Right lobe of liver (tissue), 6 donors: ENCODE measurements at regions not wholly inside any gene's neighbourhood (a gene's known extent, or its start where the extent isn't known, plus 50 kb on each side); places are given as distances from the start of the nearest gene placed in this dataset.
A peak's percentile ranks its signal among the peaks of the same experiment; 100 is the strongest.
"Not testable (repeated sequence)": the region's sequence is repeated elsewhere in the genome, so short reads cannot be mapped to it uniquely, and the experiment has no call there.

Experiments used
- ATAC-seq, 4 donors: fragments of 200-7000 bp; cut with Tn5 transposase; one replicate each; pipeline ENCODE4 v1.9.1; 2020; ENCODE audit warnings: mild to moderate bottlenecking in 4 of 4, moderate library complexity in 4 of 4
- DNase-seq, 3 donors: peaks; one replicate each; pipeline ENCODE4 v3.0.0-alpha.2; 2020
- H3K27ac ChIP-seq, 3 donors: fragments of 200-600 bp; one replicate each; pipeline ENCODE4 v1.8.0; 2022
- H3K27me3 ChIP-seq, 2 donors: fragments of 200-600 bp; one replicate each; pipeline ENCODE4 v1.8.0; 2022
- H3K36me3 ChIP-seq, 4 donors: fragments of 200-600 bp; sonication (generic) in 1 of 4; one replicate each; pipeline versions ENCODE4 v1.5.1 to v1.8.0; 2017 to 2022; ENCODE audit warnings: control low read depth in 1 of 4
- H3K4me1 ChIP-seq, 4 donors: fragments of 200-600 bp; sonication (generic) in 1 of 4; one replicate each; pipeline versions ENCODE4 v1.5.1 to v1.8.0; 2017 to 2022; ENCODE audit warnings: control low read depth in 1 of 4
- H3K4me3 ChIP-seq, 3 donors: fragments of 200-600 bp; one replicate each; pipeline ENCODE4 v1.8.0; 2022
- H3K9me3 ChIP-seq, 4 donors: fragments of 200-600 bp; sonication (generic) in 1 of 4; one replicate each; pipeline versions ENCODE4 v1.5.1 to v1.8.0; 2017 to 2022; ENCODE audit warnings: control low read depth in 1 of 4
- POLR2A ChIP-seq: fragments of 450-650 bp; IDR thresholded peaks from one replicate; pipeline ENCODE4 v1.6.1; 2017; ENCODE audit warnings: antibody characterized with exemption, mild to moderate bottlenecking
- WGBS: methylation state at CpG from one replicate; pipeline ENCODE4 v1.1.6; 2018; ENCODE audit warnings: low coverage, low lambda C conversion rate; ENCODE audit not compliant: insufficient coverage; ENCODE audit errors: missing lambda C conversion rate; 5-methylcytosine and 5-hydroxymethylcytosine counted together
- intact Hi-C, 2 donors: fragments of 100-400 bp; cut with DNase I; formaldehyde crosslinking; loops; one replicate each; pipeline versions ENCODE4 v1.11.2 to v1.14.1; 2022
- TF ChIP-seq, protein P1 (sequence below), 4 donors: fragments of 200-600 bp in 3 of 4; fragments of 450-650 bp in 1 of 4; IDR thresholded peaks; one replicate each; pipeline versions ENCODE4 v1.5.1 to v1.8.0; 2016 to 2022; ENCODE audit warnings: antibody characterized with exemption in 4 of 4, mild to moderate bottlenecking in 2 of 4
- donor health status: DM: no; HTN: yes; CAD: no.
- donor health status: DM: no; HTN: no; CAD: no.
- donor health status: DM: no; HTN: no; CAD: no.
- donor health status: DM: no; HTN: yes; CAD: no.
- donor health status: DM: no; HTN: yes; CAD: no.

DNA sequence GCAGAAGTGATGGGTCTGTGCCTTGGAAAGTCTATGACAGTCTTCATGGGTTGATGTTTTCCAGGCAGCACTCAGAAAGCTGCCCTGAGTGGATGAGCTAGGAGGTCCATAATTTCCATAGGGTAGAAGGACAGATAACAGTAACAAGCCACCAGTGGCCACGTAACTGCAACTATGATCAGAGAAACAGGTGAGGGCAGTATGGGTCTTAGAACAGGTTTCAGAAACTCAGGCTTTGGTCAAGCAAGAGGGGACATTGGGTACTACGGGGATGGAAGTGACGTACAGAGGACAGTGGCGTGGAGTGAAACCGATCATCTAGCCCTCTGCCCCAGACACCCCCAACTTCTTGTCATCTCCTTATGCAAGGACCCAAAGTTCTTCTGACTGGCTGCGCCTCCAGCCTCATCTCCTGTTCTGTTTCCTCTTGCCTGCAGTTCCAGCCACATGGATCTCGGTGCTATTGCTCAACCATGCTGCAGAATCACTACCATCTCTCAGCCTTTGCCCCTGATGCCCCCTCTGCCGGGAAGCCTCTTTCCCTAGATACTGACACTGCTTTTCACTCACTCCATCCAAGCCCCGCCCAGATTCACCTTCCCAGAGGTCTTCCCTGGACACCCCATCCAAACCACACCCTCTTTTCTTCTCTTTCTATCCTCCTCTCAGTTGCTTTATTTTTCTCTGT is 123.4 kb downstream of the MFAP3L start:
- Histone ChIP-seq H3K36me3 (no peaks in the 10 kb centered on the region), H3K27ac (peak overlapping the region in 2 of 3 donors; percentile 1 to 69), H3K27me3 (no peaks in the 10 kb centered on the region), H3K4me3 (peak overlapping the region in 1 of 3 donors; percentile 35), H3K9me3 (no peaks in the 10 kb centered on the region), H3K4me1 (peaks cover 0 to 27% (median 11%) of the 10 kb centered on the region in 4 donors)
- DNase-seq = peak; percentile 36 to 88 (median 52)
- intact Hi-C loops = loop anchor here in 1 of 2 donors (10.0 kb wide), 1 partner anchor 132 kb away; no protein-coding TSS in a partner anchor
- TF ChIP-seq POLR2A = no peak
- TF ChIP-seq, protein P1, sequence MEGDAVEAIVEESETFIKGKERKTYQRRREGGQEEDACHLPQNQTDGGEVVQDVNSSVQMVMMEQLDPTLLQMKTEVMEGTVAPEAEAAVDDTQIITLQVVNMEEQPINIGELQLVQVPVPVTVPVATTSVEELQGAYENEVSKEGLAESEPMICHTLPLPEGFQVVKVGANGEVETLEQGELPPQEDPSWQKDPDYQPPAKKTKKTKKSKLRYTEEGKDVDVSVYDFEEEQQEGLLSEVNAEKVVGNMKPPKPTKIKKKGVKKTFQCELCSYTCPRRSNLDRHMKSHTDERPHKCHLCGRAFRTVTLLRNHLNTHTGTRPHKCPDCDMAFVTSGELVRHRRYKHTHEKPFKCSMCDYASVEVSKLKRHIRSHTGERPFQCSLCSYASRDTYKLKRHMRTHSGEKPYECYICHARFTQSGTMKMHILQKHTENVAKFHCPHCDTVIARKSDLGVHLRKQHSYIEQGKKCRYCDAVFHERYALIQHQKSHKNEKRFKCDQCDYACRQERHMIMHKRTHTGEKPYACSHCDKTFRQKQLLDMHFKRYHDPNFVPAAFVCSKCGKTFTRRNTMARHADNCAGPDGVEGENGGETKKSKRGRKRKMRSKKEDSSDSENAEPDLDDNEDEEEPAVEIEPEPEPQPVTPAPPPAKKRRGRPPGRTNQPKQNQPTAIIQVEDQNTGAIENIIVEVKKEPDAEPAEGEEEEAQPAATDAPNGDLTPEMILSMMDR (IDR thresholded peaks at IDR 0.05) = peak; percentile 38 to 57 (median 52)
- 37% methylated on average over 6 of the region's 9 CpGs for WGBS
- ATAC-seq = peak; percentile 85 to 94 (median 86)

DNA sequence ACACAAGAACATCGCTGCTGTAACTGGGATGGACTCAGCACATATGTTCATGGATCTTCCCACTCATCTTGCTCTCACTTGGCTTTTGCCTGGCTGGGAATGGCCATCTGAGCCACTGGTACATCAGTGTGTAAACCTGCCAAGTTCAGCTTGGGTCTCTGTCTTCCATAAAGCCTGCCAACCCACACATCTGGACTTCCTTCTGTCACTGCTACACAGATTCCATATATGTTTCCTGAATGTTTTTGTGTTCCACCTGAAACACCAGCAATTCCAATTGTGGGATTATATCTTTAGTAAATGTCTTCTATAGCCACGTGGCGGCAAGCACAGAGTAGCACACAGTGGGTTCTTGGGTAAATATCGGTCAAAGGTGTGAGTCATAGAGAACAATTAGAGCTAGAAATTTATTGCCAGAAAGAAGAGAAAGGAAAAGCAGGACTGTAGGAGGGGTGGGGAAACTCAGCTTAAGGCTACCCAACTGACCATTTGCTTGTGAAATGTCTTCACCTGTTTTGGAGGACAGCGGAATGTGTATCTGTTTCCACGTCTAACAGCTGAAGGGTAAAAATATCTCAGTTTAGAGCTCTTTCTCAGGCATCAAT is 125.9 kb downstream of the MFAP3L start:
- intact Hi-C loops = loop anchor here in 1 of 2 donors (10.0 kb wide), 1 partner anchor 134 kb away; no protein-coding TSS in a partner anchor
- TF ChIP-seq, protein P1 (IDR thresholded peaks at IDR 0.05) = no peak
- TF ChIP-seq POLR2A = no peak
- 69% methylated on average over 6 of the region's 6 CpGs for WGBS
- Histone ChIP-seq H3K9me3 (no peaks in the 10 kb centered on the region), H3K36me3 (no peaks in the 10 kb centered on the region), H3K4me1 (peaks cover 0 to 7% (median 3%) of the 10 kb centered on the region in 4 donors), H3K27ac (no peak overlapping the region), H3K27me3 (no peaks in the 10 kb centered on the region), H3K4me3 (no peak overlapping the region)
- DNase-seq = no peak
- ATAC-seq = no peak

DNA sequence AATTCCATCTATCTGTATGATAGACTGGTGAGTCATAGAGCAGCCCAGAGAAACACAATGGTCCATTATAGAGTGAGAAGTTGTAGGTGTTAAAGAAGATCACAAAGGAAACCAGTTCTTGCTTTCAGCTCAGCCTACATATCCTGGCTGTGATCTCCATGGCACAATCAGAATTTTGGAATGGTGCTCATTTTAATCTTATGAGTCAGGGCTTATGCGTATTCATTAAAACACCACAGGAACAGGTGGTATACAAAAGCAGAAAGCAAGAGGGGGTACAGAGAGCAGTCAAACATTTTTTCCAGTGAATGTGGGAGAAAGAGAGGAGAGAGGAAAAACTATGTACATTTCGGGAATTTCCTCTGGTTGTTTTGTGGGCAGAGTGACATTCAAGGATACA is 126.9 kb downstream of the MFAP3L start:
- Histone ChIP-seq H3K4me1 (peaks cover 0 to 7% (median 3%) of the 10 kb centered on the region in 4 donors), H3K27ac (no peak overlapping the region), H3K36me3 (no peaks in the 10 kb centered on the region), H3K4me3 (no peak overlapping the region), H3K27me3 (no peaks in the 10 kb centered on the region), H3K9me3 (no peaks in the 10 kb centered on the region)
- ATAC-seq (no peak), DNase-seq (no peak)
- WGBS = 100% methylated on average over 2 of the region's 2 CpGs
- intact Hi-C loops = no loop called here
- TF ChIP-seq, protein P1 (IDR thresholded peaks at IDR 0.05) = no peak

DNA sequence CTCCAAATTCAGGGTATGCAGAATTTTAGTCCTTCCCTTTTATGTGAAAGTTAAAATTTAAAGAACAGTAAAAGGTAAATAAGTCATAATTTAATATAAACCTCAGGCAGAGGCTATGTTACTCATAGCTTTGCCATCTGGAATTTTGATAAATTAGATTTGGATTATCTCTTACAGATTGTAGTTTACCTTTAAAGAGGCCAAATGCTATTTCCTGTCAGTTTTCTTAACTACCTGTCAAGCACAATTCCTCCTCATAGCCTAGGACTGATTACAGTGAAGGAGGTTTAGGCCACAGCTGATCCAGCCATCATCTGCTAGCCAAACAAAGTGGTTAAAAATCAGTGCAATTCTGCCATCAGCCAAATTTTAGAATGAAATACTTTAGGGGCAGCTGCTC is 128.1 kb downstream of the MFAP3L start:
- DNase-seq = no peak
- TF ChIP-seq POLR2A = no peak
- TF ChIP-seq, protein P1 (IDR thresholded peaks at IDR 0.05) = no peak
- Histone ChIP-seq H3K27me3 (no peaks in the 10 kb centered on the region), H3K27ac (no peak overlapping the region), H3K4me1 (peaks cover 0 to 1% (median 0%) of the 10 kb centered on the region in 4 donors), H3K36me3 (no peaks in the 10 kb centered on the region), H3K4me3 (no peak overlapping the region), H3K9me3 (no peaks in the 10 kb centered on the region)
- intact Hi-C loops = no loop called here
- ATAC-seq = no peak

DNA sequence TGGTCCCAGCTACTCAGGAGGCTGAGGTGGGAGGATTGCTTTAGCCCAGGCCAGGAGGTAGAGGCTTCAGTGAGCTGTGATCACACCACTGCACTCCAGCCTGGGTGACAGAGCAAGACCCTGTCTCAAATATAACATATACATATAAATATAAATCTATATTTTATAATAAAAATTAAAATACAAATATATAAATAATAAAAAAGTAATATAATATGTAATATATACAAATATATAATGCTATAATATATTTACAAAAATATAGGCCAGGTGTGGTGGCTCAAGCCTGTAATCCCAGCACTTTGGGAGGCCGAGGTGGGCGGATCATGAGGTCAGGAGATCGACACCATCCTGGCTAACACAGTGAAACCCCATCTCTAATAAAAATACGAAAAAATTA is 131.4 kb downstream of the MFAP3L start:
- H3K4me1 ChIP-seq, intact Hi-C loops, ATAC-seq, H3K9me3 ChIP-seq, H3K27ac ChIP-seq, DNase-seq, H3K4me3 ChIP-seq, H3K27me3 ChIP-seq, H3K36me3 ChIP-seq: not testable (repeated sequence)
- 97% methylated on average over 4 of the region's 4 CpGs for WGBS
